ENCODE measurements at regions not wholly inside any gene's neighbourhood (a gene's known extent, or its start where the extent isn't known, plus 50 kb on each side); places are given as distances from the start of the nearest gene placed in this dataset.

DNA sequence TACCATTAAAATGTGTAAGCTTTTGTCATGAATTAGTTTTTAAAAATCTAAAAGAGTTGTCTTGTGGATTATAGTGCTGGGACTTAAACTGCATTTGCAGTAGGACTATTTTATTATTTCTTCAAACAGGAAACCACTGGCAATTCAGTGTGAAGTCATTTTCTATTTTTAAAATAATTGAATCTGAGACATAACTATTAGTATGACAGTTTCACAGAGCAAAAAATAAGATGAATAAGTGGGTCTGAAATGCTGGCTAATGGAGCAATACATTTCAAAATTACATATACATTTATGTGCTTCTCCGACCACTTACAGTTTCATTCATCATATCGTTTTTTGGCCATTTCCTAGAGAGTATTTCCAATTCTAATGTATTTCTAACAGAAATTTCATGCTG lies 75.3 kb upstream of the RAPGEF2 start:
- no peak for TF ChIP-seq POLR2AphosphoS5 (IDR thresholded peaks at IDR 0.05)
- TF ChIP-seq, protein P1, sequence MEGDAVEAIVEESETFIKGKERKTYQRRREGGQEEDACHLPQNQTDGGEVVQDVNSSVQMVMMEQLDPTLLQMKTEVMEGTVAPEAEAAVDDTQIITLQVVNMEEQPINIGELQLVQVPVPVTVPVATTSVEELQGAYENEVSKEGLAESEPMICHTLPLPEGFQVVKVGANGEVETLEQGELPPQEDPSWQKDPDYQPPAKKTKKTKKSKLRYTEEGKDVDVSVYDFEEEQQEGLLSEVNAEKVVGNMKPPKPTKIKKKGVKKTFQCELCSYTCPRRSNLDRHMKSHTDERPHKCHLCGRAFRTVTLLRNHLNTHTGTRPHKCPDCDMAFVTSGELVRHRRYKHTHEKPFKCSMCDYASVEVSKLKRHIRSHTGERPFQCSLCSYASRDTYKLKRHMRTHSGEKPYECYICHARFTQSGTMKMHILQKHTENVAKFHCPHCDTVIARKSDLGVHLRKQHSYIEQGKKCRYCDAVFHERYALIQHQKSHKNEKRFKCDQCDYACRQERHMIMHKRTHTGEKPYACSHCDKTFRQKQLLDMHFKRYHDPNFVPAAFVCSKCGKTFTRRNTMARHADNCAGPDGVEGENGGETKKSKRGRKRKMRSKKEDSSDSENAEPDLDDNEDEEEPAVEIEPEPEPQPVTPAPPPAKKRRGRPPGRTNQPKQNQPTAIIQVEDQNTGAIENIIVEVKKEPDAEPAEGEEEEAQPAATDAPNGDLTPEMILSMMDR (IDR thresholded peaks at IDR 0.05 in 8 of 11, conservative IDR thresholded peaks at IDR 0.05 in 3 of 11) = no peak
